ENCODE measurements at regions not wholly inside any gene's neighbourhood (a gene's known extent, or its start where the extent isn't known, plus 50 kb on each side); places are given as distances from the start of the nearest gene placed in this dataset.

DNA sequence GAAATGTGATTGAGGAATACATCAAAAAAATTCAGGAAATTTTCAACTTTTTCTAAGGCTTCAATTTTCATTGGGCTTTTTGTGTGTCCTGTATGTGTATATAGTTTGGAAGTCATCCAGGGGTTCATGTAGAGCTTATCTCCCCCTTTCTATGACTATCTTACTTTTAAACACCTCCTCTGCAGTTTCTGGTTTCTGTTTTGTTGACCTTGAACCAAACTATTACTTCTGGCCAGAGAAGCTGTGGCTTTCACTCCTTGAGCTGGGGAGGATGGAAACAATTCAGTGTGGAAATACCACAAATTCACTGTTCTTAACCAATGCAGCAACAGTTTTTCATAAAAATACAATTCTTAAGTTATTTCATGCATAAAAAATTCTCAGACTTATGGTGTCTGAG lies 613.2 kb upstream of the SEL1L start (continued):
- TF ChIP-seq MXD4 (CRISPR knock-in tag; IDR thresholded peaks at IDR 0.05; ENCODE audit: borderline replicate concordance) = no peak
- TF ChIP-seq, protein P1, sequence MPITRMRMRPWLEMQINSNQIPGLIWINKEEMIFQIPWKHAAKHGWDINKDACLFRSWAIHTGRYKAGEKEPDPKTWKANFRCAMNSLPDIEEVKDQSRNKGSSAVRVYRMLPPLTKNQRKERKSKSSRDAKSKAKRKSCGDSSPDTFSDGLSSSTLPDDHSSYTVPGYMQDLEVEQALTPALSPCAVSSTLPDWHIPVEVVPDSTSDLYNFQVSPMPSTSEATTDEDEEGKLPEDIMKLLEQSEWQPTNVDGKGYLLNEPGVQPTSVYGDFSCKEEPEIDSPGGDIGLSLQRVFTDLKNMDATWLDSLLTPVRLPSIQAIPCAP (CRISPR knock-in tag; IDR thresholded peaks at IDR 0.05) = no peak
- TF ChIP-seq NR2C2 (CRISPR knock-in tag; IDR thresholded peaks at IDR 0.05) = no peak
- TF ChIP-seq, protein P2, sequence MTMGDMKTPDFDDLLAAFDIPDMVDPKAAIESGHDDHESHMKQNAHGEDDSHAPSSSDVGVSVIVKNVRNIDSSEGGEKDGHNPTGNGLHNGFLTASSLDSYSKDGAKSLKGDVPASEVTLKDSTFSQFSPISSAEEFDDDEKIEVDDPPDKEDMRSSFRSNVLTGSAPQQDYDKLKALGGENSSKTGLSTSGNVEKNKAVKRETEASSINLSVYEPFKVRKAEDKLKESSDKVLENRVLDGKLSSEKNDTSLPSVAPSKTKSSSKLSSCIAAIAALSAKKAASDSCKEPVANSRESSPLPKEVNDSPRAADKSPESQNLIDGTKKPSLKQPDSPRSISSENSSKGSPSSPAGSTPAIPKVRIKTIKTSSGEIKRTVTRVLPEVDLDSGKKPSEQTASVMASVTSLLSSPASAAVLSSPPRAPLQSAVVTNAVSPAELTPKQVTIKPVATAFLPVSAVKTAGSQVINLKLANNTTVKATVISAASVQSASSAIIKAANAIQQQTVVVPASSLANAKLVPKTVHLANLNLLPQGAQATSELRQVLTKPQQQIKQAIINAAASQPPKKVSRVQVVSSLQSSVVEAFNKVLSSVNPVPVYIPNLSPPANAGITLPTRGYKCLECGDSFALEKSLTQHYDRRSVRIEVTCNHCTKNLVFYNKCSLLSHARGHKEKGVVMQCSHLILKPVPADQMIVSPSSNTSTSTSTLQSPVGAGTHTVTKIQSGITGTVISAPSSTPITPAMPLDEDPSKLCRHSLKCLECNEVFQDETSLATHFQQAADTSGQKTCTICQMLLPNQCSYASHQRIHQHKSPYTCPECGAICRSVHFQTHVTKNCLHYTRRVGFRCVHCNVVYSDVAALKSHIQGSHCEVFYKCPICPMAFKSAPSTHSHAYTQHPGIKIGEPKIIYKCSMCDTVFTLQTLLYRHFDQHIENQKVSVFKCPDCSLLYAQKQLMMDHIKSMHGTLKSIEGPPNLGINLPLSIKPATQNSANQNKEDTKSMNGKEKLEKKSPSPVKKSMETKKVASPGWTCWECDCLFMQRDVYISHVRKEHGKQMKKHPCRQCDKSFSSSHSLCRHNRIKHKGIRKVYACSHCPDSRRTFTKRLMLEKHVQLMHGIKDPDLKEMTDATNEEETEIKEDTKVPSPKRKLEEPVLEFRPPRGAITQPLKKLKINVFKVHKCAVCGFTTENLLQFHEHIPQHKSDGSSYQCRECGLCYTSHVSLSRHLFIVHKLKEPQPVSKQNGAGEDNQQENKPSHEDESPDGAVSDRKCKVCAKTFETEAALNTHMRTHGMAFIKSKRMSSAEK (CRISPR knock-in tag; IDR thresholded peaks at IDR 0.05; ENCODE audit: borderline replicate concordance) = no peak
- no peak for TF ChIP-seq TEAD1 (CRISPR knock-in tag; IDR thresholded peaks at IDR 0.05)
- no peak for TF ChIP-seq CREM (CRISPR knock-in tag; IDR thresholded peaks at IDR 0.05)
- TF ChIP-seq, protein P3, sequence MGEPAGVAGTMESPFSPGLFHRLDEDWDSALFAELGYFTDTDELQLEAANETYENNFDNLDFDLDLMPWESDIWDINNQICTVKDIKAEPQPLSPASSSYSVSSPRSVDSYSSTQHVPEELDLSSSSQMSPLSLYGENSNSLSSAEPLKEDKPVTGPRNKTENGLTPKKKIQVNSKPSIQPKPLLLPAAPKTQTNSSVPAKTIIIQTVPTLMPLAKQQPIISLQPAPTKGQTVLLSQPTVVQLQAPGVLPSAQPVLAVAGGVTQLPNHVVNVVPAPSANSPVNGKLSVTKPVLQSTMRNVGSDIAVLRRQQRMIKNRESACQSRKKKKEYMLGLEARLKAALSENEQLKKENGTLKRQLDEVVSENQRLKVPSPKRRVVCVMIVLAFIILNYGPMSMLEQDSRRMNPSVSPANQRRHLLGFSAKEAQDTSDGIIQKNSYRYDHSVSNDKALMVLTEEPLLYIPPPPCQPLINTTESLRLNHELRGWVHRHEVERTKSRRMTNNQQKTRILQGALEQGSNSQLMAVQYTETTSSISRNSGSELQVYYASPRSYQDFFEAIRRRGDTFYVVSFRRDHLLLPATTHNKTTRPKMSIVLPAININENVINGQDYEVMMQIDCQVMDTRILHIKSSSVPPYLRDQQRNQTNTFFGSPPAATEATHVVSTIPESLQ (CRISPR knock-in tag; IDR thresholded peaks at IDR 0.05) = no peak
- no peak for TF ChIP-seq GTF2I (CRISPR knock-in tag; conservative IDR thresholded peaks at IDR 0.05)
- TF ChIP-seq TCF7 (CRISPR knock-in tag; IDR thresholded peaks at IDR 0.05; ENCODE audit: low read depth) = no peak
- TF ChIP-seq ZNF219 (CRISPR knock-in tag; IDR thresholded peaks at IDR 0.05; ENCODE audit: borderline replicate concordance) = no peak

DNA sequence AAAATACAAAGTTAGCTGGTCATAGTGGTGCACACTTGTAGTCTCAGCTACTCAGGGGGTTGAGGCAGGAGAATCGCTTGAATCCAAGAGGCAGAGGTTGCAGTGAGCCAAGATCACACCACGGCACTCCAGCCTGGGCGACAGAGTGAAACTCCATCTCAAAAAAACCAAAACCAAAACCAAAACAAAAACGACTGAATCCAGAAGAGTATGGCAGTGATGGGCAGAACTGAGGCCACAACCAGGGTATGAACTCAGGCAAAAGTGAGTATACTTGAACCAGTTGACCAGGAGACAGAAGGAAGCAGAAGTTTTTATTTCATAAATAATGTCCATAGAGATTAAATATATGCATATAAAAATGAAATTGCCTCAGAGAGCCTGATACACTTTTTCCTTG lies 620.0 kb upstream of the SEL1L start:
- Mint-ChIP-seq H3K36me3 (no peaks in the 10 kb centered on the region), H3K27me3 (ENCODE audit: low read depth) (no peaks in the 10 kb centered on the region), H3K9me3 (no peaks in the 10 kb centered on the region), H3K27ac (no peak overlapping the region), H3K4me1 (no peaks in the 10 kb centered on the region), H3K4me3 (no peak overlapping the region)
- TF ChIP-seq SP1 (CRISPR knock-in tag; conservative IDR thresholded peaks at IDR 0.05) = no peak
- CTCF ChIA-PET = no interaction called here
- ATAC-seq (no peak), DNase-seq (ENCODE audit: low spot score) (no peak)
- POLR2A ChIA-PET = no interaction called here

DNA sequence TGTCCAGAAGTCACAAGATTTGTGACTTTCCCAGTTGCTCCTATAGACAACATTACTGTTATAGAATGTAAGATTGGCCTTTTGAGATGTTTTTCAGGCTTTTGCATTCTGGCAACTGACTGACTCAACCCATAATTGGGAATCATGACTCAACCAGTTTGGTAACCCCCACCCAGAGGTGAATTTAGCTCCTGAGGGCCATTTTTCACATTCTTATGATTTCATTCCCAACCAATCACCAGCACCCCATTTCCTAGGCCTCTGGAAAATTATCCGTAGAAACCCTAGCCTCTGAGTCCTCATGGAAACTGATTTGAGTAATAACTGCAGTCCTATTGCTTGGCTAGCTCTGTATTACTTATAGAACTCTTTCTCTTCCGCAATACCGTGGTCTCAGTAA lies 626.0 kb upstream of the SEL1L start:
- DNase-seq (ENCODE audit: low spot score) (no peak), ATAC-seq (no peak)
- Mint-ChIP-seq H3K9me3 (peaks cover 39% of the 10 kb centered on the region), H3K36me3 (peaks cover 27% of the 10 kb centered on the region), H3K27ac (no peak overlapping the region), H3K4me1 (no peaks in the 10 kb centered on the region), H3K4me3 (no peak overlapping the region), H3K27me3 (ENCODE audit: low read depth) (no peaks in the 10 kb centered on the region)
- TF ChIP-seq GABPB1 (CRISPR knock-in tag; IDR thresholded peaks at IDR 0.05) (no peak), RORB (CRISPR knock-in tag; IDR thresholded peaks at IDR 0.05) (no peak), SMAD4 (CRISPR knock-in tag; IDR thresholded peaks at IDR 0.05) (no peak), NFYB (CRISPR knock-in tag; conservative IDR thresholded peaks at IDR 0.05; ENCODE audit: low read depth) (no peak)
- TF ChIP-seq, protein P4, sequence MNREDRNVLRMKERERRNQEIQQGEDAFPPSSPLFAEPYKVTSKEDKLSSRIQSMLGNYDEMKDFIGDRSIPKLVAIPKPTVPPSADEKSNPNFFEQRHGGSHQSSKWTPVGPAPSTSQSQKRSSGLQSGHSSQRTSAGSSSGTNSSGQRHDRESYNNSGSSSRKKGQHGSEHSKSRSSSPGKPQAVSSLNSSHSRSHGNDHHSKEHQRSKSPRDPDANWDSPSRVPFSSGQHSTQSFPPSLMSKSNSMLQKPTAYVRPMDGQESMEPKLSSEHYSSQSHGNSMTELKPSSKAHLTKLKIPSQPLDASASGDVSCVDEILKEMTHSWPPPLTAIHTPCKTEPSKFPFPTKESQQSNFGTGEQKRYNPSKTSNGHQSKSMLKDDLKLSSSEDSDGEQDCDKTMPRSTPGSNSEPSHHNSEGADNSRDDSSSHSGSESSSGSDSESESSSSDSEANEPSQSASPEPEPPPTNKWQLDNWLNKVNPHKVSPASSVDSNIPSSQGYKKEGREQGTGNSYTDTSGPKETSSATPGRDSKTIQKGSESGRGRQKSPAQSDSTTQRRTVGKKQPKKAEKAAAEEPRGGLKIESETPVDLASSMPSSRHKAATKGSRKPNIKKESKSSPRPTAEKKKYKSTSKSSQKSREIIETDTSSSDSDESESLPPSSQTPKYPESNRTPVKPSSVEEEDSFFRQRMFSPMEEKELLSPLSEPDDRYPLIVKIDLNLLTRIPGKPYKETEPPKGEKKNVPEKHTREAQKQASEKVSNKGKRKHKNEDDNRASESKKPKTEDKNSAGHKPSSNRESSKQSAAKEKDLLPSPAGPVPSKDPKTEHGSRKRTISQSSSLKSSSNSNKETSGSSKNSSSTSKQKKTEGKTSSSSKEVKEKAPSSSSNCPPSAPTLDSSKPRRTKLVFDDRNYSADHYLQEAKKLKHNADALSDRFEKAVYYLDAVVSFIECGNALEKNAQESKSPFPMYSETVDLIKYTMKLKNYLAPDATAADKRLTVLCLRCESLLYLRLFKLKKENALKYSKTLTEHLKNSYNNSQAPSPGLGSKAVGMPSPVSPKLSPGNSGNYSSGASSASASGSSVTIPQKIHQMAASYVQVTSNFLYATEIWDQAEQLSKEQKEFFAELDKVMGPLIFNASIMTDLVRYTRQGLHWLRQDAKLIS (CRISPR knock-in tag; IDR thresholded peaks at IDR 0.05; ENCODE audit: borderline replicate concordance) = no peak
- TF ChIP-seq, protein P5, sequence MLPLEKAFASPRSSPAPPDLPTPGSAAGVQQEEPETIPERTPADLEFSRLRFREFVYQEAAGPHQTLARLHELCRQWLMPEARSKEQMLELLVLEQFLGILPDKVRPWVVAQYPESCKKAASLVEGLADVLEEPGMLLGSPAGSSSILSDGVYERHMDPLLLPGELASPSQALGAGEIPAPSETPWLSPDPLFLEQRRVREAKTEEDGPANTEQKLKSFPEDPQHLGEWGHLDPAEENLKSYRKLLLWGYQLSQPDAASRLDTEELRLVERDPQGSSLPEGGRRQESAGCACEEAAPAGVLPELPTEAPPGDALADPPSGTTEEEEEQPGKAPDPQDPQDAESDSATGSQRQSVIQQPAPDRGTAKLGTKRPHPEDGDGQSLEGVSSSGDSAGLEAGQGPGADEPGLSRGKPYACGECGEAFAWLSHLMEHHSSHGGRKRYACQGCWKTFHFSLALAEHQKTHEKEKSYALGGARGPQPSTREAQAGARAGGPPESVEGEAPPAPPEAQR (CRISPR knock-in tag; IDR thresholded peaks at IDR 0.05) = no peak
- ChIA-PET POLR2A (no interaction called here), CTCF (no interaction called here)

All from WTC11 (cell line).